Activated T-cell treated with anti-CD3 and anti-CD28 coated beads, Interleukin-2, amount 50 U/mL, for 48 hours (primary cell): ENCODE measurements at regions not wholly inside any gene's neighbourhood (a gene's known extent, or its start where the extent isn't known, plus 50 kb on each side); places are given as distances from the start of the nearest gene placed in this dataset.
"Not testable (repeated sequence)": the region's sequence is repeated elsewhere in the genome, so short reads cannot be mapped to it uniquely, and the experiment has no call there.

ENCODE experiments used
- DNase-seq, 2 experiments: peaks; one replicate each; pipeline ENCODE4 v3.0.0-alpha.2; 2020

- no peak for DNase-seq
Observed at GRCh38 chr5:82952326-82952725, 124.9 kb downstream of the TMEM167A start.

GRCh38 chr5:82944267-82944666, 132.9 kb downstream of the TMEM167A start:
- not testable (repeated sequence) for DNase-seq

GRCh38 chr5:82942083-82942881, 134.9 kb downstream of the TMEM167A start:
- DNase-seq = no peak

- no peak for DNase-seq
Observed at GRCh38 chr5:82938901-82939725, 138.1 kb downstream of the TMEM167A start.

- not testable (repeated sequence) for DNase-seq
Observed at GRCh38 chr5:82932473-82933220, 144.5 kb downstream of the TMEM167A start.

GRCh38 chr5:82931110-82931509, 146.1 kb downstream of the TMEM167A start:
- DNase-seq = no peak

- DNase-seq = no peak
Observed at GRCh38 chr5:82925061-82925411, 152.2 kb downstream of the TMEM167A start.

GRCh38 chr5:82924226-82925060, 152.8 kb downstream of the TMEM167A start:
- DNase-seq = no peak

GRCh38 chr5:82922086-82922734, 155.0 kb downstream of the TMEM167A start:
- DNase-seq = no peak

- no peak for DNase-seq
Observed at GRCh38 chr5:82918311-82919031, 158.7 kb downstream of the TMEM167A start.

GRCh38 chr5:82917584-82917983, 159.6 kb downstream of the TMEM167A start:
- DNase-seq = no peak

- no peak for DNase-seq
Observed at GRCh38 chr5:82913971-82914370, 163.2 kb downstream of the TMEM167A start.

GRCh38 chr5:82912462-82912861, 164.7 kb downstream of the TMEM167A start:
- DNase-seq = no peak

- DNase-seq = peak in 1 of 2 experiments; percentile 25
Observed at GRCh38 chr5:82911910-82912309, 165.3 kb downstream of the TMEM167A start.

- no peak for DNase-seq
Observed at GRCh38 chr5:82910905-82911304, 166.3 kb downstream of the TMEM167A start.

GRCh38 chr5:82910491-82910890, 166.7 kb downstream of the TMEM167A start:
- no peak for DNase-seq

GRCh38 chr5:82909771-82910170, 167.4 kb downstream of the TMEM167A start:
- no peak for DNase-seq

GRCh38 chr5:82905986-82906385, 171.2 kb downstream of the TMEM167A start:
- no peak for DNase-seq

GRCh38 chr5:82901281-82901888, 175.8 kb downstream of the TMEM167A start:
- no peak for DNase-seq

GRCh38 chr5:82894716-82895115, 182.5 kb downstream of the TMEM167A start:
- no peak for DNase-seq

GRCh38 chr5:82889088-82889487, 188.1 kb downstream of the TMEM167A start:
- DNase-seq = no peak
